Ishikawa (cell line): ENCODE measurements at regions not wholly inside any gene's neighbourhood (a gene's known extent, or its start where the extent isn't known, plus 50 kb on each side); places are given as distances from the start of the nearest gene placed in this dataset.

ENCODE experiments used
- CEBPB ChIP-seq: IDR thresholded peaks from 2 replicates; pipeline ENCODE4 v1.6.1; 2012
- CREB1 ChIP-seq: IDR thresholded peaks from 2 replicates; pipeline ENCODE4 v1.6.1; 2012; ENCODE audit warnings: low read depth
- EGR1 ChIP-seq: IDR thresholded peaks from 2 replicates; pipeline ENCODE4 v1.6.1; 2012
- EP300 ChIP-seq: IDR thresholded peaks from 2 replicates; pipeline ENCODE4 v1.6.1; 2012; ENCODE audit warnings: borderline replicate concordance
- FOXM1 ChIP-seq: IDR thresholded peaks from 2 replicates; pipeline ENCODE4 v1.6.1; 2012; ENCODE audit warnings: low read depth, borderline replicate concordance
- NFIC ChIP-seq: IDR thresholded peaks from 2 replicates; pipeline ENCODE4 v1.6.1; 2012
- RAD21 ChIP-seq: IDR thresholded peaks from 2 replicates; pipeline ENCODE4 v1.6.1; 2012; ENCODE audit warnings: low read depth
- REST ChIP-seq: IDR thresholded peaks from 2 replicates; pipeline ENCODE4 v1.6.1; 2012; ENCODE audit warnings: low read depth, mild to moderate bottlenecking
- TAF1 ChIP-seq: IDR thresholded peaks from 2 replicates; pipeline ENCODE4 v1.6.1; 2012; ENCODE audit warnings: low read depth, mild to moderate bottlenecking
- TCF12 ChIP-seq: IDR thresholded peaks from 2 replicates; pipeline ENCODE4 v1.6.1; 2012; ENCODE audit warnings: low read depth
- TEAD4 ChIP-seq: IDR thresholded peaks from 2 replicates; pipeline ENCODE4 v1.6.1; 2012
- YY1 ChIP-seq: IDR thresholded peaks from 2 replicates; pipeline ENCODE4 v1.6.1; 2012; ENCODE audit warnings: low read depth
- ZBTB7A ChIP-seq: IDR thresholded peaks from 2 replicates; pipeline ENCODE4 v1.6.1; 2012; ENCODE audit warnings: low read depth
- TF ChIP-seq, protein P1 (sequence below): IDR thresholded peaks from 2 replicates; pipeline ENCODE4 v1.6.1; 2012
- TF ChIP-seq, protein P2 (sequence below): IDR thresholded peaks from 2 replicates; pipeline ENCODE4 v1.6.1; 2012

- no peak for TF ChIP-seq EP300
- no peak for TF ChIP-seq ZBTB7A
- TF ChIP-seq TCF12 = no peak
- TF ChIP-seq FOXM1 = no peak
- TF ChIP-seq EGR1 = no peak
- TF ChIP-seq NFIC = no peak
- no peak for TF ChIP-seq REST
- TF ChIP-seq, protein P1, sequence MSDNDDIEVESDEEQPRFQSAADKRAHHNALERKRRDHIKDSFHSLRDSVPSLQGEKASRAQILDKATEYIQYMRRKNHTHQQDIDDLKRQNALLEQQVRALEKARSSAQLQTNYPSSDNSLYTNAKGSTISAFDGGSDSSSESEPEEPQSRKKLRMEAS = no peak
- TF ChIP-seq CREB1 = no peak
- TF ChIP-seq RAD21 = no peak
- TF ChIP-seq, protein P2, sequence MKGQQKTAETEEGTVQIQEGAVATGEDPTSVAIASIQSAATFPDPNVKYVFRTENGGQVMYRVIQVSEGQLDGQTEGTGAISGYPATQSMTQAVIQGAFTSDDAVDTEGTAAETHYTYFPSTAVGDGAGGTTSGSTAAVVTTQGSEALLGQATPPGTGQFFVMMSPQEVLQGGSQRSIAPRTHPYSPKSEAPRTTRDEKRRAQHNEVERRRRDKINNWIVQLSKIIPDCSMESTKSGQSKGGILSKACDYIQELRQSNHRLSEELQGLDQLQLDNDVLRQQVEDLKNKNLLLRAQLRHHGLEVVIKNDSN = no peak
- no peak for TF ChIP-seq CEBPB
- no peak for TF ChIP-seq YY1
Observed at GRCh38 chr6:3663081-3663480, 88.4 kb downstream of the PXDC1 start.

GRCh38 chr6:3661390-3661789 is 90.1 kb downstream of the PXDC1 start:
- no peak for TF ChIP-seq FOXM1
- TF ChIP-seq EP300 = no peak
- TF ChIP-seq TAF1 = no peak
- TF ChIP-seq CEBPB = no peak
- TF ChIP-seq ZBTB7A = no peak

DNA sequence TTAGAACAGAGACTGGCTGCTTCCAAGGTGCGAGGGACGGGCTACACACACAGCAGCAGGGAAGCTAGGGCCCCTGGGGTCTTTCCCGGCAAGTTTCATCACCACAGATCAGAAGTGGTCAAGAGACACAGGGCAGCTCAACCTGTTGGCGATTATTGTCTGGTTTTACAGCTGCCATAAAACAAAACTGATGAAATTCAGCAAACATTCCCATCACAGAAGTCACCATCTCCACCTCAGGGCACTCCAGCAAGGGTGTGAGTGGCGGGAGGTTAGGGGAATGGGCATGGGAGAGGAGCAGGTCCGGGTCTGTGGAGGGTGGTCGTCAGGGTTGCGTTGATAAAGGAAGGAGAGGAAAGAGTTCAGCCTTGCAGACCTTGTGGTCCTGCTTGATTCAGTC is 91.0 kb downstream of the PXDC1 start:
- TF ChIP-seq EGR1 (no peak), NFIC (no peak), CEBPB (no peak), EP300 (no peak), REST (no peak), TAF1 (no peak), FOXM1 (no peak), TCF12 (no peak), TEAD4 (no peak), ZBTB7A (no peak), RAD21 (no peak)
- TF ChIP-seq, protein P1 = no peak
- TF ChIP-seq, protein P2 = no peak

- TF ChIP-seq FOXM1 (no peak), REST (no peak), EP300 (no peak), RAD21 (no peak), ZBTB7A (no peak), TAF1 (no peak), NFIC (no peak), EGR1 (no peak), TCF12 (no peak), YY1 (no peak)
- TF ChIP-seq, protein P2 = no peak
- TF ChIP-seq, protein P1 = no peak
Observed at GRCh38 chr6:3659748-3660147, 91.8 kb downstream of the PXDC1 start.

DNA sequence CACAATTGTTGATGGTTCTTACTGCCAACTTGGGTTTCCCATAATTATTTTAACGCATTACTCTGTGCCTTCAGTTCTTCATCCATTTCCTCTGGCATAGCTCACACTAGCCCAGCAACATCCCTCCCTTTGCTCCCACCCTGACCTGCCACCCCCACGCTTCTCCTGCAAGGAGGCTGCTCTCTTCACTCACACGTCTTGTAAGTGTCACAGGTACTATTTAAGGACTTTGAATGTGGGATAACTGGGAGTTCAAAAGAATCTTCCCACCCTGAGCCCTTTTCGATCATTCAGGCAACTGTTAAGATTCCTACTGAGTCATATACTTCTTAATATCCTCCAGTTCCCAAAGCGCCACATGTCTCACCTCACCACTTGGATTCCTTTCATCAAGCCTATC is 95.4 kb downstream of the PXDC1 start:
- TF ChIP-seq TAF1 = no peak
- TF ChIP-seq, protein P2 = no peak
- no peak for TF ChIP-seq ZBTB7A
- no peak for TF ChIP-seq REST
- no peak for TF ChIP-seq CEBPB
- no peak for TF ChIP-seq FOXM1
- TF ChIP-seq YY1 = no peak
- TF ChIP-seq TCF12 = no peak
- TF ChIP-seq TEAD4 = no peak
- TF ChIP-seq RAD21 = no peak
- TF ChIP-seq NFIC = no peak
- TF ChIP-seq EP300 = no peak
